HUES6 (cell line): ENCODE measurements at regions not wholly inside any gene's neighbourhood (a gene's known extent, or its start where the extent isn't known, plus 50 kb on each side); places are given as distances from the start of the nearest gene placed in this dataset.
"Not testable (repeated sequence)": the region's sequence is repeated elsewhere in the genome, so short reads cannot be mapped to it uniquely, and the experiment has no call there.

Experiments used
- H3K27ac ChIP-seq: 2 replicates; pipeline ENCODE4 v1.7.0; 2013; ENCODE audit warnings: low read depth, mild to moderate bottlenecking, low read length, inconsistent platforms
- H3K27me3 ChIP-seq: 2 replicates; pipeline ENCODE4 v1.6.1; 2013; ENCODE audit warnings: low read length; ENCODE audit not compliant: control insufficient read depth, insufficient read depth
- H3K36me3 ChIP-seq: 2 replicates; pipeline ENCODE4 v1.6.1; 2013; ENCODE audit warnings: low read length; ENCODE audit not compliant: control insufficient read depth, insufficient read depth
- H3K4me1 ChIP-seq: 2 replicates; pipeline ENCODE4 v1.6.1; 2013; ENCODE audit warnings: low read length; ENCODE audit not compliant: control insufficient read depth, insufficient read depth
- H3K4me3 ChIP-seq: 2 replicates; pipeline ENCODE4 v1.5.1; 2013; ENCODE audit warnings: low read depth, low read length
- H3K9ac ChIP-seq: one replicate; pipeline ENCODE4 v1.6.1; 2013; ENCODE audit warnings: mild to moderate bottlenecking, low read length
- H3K9me3 ChIP-seq: 2 replicates; pipeline ENCODE4 v1.6.1; 2013; ENCODE audit warnings: low read depth, low read length; ENCODE audit not compliant: control insufficient read depth, insufficient read depth

- H3K9ac ChIP-seq = no peak overlapping the region
- H3K9me3 ChIP-seq = no peaks in the 10 kb centered on the region
- no peak overlapping the region for H3K4me3 ChIP-seq
- H3K4me1 ChIP-seq = no peaks in the 10 kb centered on the region
- no peak overlapping the region for H3K27ac ChIP-seq
- H3K36me3 ChIP-seq = no peaks in the 10 kb centered on the region
- no peaks in the 10 kb centered on the region for H3K27me3 ChIP-seq
Observed at GRCh38 chr5:15103864-15104263, 232.3 kb upstream of the ANKH start.

DNA sequence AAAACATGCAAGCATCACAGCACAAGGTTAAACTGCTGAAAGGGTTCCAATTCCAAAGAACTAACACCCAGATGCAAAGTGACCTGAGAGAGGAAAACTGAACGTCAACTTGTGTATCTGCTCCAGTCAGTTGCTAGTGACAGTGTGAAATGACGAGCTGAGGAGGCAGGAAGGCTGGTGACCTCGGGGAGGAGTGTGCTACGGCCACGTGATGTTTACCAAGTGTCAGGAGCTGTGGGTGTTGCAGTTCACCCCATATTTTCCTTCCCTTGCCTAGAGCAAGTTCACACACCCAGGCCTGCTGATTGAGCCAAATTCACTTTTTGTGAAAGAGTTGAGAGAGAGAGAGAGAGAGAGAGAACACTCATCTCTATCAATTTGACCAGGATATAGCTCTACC, 231.6 kb upstream of the ANKH start:
- H3K36me3 ChIP-seq = no peaks in the 10 kb centered on the region
- H3K27me3 ChIP-seq = no peaks in the 10 kb centered on the region
- H3K4me3 ChIP-seq = no peak overlapping the region
- no peak overlapping the region for H3K27ac ChIP-seq
- no peaks in the 10 kb centered on the region for H3K9me3 ChIP-seq
- no peak overlapping the region for H3K9ac ChIP-seq
- H3K4me1 ChIP-seq = no peaks in the 10 kb centered on the region

DNA sequence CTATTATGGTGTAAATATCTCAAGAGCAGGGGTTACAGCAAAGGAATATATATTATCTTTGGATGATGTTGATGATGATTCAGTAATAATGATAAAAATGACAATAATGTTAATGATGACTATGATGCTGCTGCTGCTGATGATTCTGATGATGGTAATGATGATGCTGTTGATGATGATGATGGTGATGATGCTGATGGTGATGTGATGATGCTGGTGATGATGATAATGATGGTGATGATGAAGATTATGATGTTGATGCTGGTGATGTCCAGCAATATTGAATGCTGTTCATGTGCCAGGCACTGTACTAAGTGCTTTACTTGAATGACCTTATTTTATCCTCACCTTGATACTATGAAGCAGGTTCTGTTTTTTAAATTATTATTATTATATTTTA, 226.0 kb upstream of the ANKH start:
- Histone ChIP-seq H3K4me1 (no peaks in the 10 kb centered on the region), H3K9ac (no peak overlapping the region), H3K4me3 (no peak overlapping the region)

DNA sequence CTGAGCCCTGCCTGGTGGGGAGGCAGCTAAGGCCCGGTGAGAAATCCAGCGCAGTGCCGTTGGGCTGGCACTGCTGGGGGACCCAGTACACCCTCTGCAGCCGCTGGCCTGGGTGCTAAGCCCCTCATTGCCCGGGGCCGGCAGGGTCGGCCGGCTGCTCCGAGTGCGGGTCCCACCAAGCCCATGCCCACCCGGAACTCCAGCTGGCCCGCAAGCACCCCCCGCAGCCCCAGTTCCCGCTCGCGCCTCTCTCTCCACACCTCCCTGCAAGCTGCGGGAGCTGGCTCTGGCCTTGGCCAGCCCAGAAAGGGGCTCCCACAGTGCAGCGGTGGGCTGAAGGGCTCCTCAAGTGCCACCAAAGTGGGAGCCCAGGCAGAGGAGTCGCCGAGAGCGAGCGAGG, 225.1 kb upstream of the ANKH start:
- not testable (repeated sequence) for H3K9ac ChIP-seq, H3K4me3 ChIP-seq, H3K4me1 ChIP-seq, H3K27me3 ChIP-seq, H3K9me3 ChIP-seq, H3K36me3 ChIP-seq, H3K27ac ChIP-seq

More for the DNA sequence above, 226.0 kb upstream of the ANKH start:
- H3K27me3 ChIP-seq = no peaks in the 10 kb centered on the region
- H3K27ac ChIP-seq = no peak overlapping the region
- H3K9me3 ChIP-seq = peaks cover 2% of the 10 kb centered on the region; the same call in 1 of the 2 replicates
- H3K36me3 ChIP-seq = no peaks in the 10 kb centered on the region

DNA sequence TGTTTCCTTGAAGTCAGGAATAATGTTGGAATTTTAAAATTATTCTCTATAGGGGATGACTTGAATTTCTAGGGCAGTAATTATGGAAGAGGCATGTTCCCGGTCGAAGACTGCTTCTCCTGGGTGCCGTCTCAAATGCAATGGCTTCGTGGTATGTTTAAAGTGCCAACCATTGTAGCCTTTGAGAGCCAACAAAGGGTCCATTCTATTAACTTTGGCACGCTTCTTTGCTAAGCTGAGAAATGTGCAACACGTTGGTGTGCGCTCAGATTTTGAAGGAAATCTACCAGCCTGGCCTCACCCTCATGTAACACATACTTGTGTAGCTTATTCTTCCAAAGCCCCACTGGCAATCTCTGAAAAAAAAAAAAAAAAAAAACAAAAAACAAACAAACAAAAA, 221.2 kb upstream of the ANKH start:
- no peaks in the 10 kb centered on the region for H3K4me1 ChIP-seq
- H3K4me3 ChIP-seq = no peak overlapping the region
- H3K27ac ChIP-seq = no peak overlapping the region
- H3K9me3 ChIP-seq = peaks cover 2% of the 10 kb centered on the region; the same call in 1 of the 2 replicates
- no peaks in the 10 kb centered on the region for H3K36me3 ChIP-seq
- H3K27me3 ChIP-seq = no peaks in the 10 kb centered on the region
- H3K9ac ChIP-seq = no peak overlapping the region

- Histone ChIP-seq H3K9me3 (peaks cover 4% of the 10 kb centered on the region; the same call in 1 of the 2 replicates), H3K4me3 (no peak overlapping the region), H3K4me1 (no peaks in the 10 kb centered on the region), H3K27me3 (no peaks in the 10 kb centered on the region), H3K27ac (no peak overlapping the region), H3K9ac (no peak overlapping the region), H3K36me3 (no peaks in the 10 kb centered on the region)
Observed at GRCh38 chr5:15085671-15086070, 214.1 kb upstream of the ANKH start.

- Histone ChIP-seq H3K4me3 (no peak overlapping the region), H3K27ac (no peak overlapping the region), H3K9ac (no peak overlapping the region), H3K27me3 (no peaks in the 10 kb centered on the region), H3K9me3 (peaks cover 4% of the 10 kb centered on the region; the same call in 1 of the 2 replicates), H3K36me3 (no peaks in the 10 kb centered on the region), H3K4me1 (no peaks in the 10 kb centered on the region)
Observed at GRCh38 chr5:15082096-15082495, 210.5 kb upstream of the ANKH start.

GRCh38 chr5:15080219-15080618, 208.6 kb upstream of the ANKH start:
- Histone ChIP-seq H3K9me3 (peaks cover 4% of the 10 kb centered on the region; the same call in 1 of the 2 replicates), H3K4me3 (no peak overlapping the region), H3K9ac (no peak overlapping the region), H3K36me3 (no peaks in the 10 kb centered on the region), H3K27me3 (no peaks in the 10 kb centered on the region), H3K27ac (no peak overlapping the region), H3K4me1 (no peaks in the 10 kb centered on the region)

- Histone ChIP-seq H3K4me3 (no peak overlapping the region), H3K9ac (no peak overlapping the region), H3K4me1 (no peaks in the 10 kb centered on the region), H3K27ac (no peak overlapping the region), H3K27me3 (no peaks in the 10 kb centered on the region), H3K9me3 (peaks cover 4% of the 10 kb centered on the region; the same call in 1 of the 2 replicates), H3K36me3 (no peaks in the 10 kb centered on the region)
Observed at GRCh38 chr5:15079566-15079965, 208.0 kb upstream of the ANKH start.

- Histone ChIP-seq H3K9ac (no peak overlapping the region), H3K9me3 (no peaks in the 10 kb centered on the region), H3K4me1 (no peaks in the 10 kb centered on the region), H3K36me3 (no peaks in the 10 kb centered on the region), H3K27ac (no peak overlapping the region), H3K4me3 (no peak overlapping the region), H3K27me3 (no peaks in the 10 kb centered on the region)
Observed at GRCh38 chr5:15074651-15075050, 203.1 kb upstream of the ANKH start.

DNA sequence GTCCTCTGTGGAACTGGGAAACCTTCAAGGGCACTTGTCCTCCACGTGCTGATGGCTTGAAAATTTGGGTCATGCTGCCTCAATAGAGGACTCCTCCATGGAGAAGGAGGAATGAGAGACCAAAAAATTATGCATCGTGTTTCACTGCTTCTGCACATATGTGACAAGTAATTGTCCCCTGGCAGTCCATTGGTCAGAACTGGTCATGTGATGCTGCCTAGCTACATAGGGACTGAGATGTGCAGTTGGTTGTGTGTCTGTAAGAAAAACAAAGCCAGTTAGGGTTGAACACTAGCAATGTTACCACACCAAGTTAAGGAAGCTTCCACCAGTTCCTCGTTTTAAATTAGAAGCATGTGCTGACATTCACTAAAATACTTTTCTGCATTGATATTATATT, 201.9 kb upstream of the ANKH start:
- Histone ChIP-seq H3K27ac (no peak overlapping the region), H3K4me3 (no peak overlapping the region), H3K9me3 (no peaks in the 10 kb centered on the region), H3K9ac (no peak overlapping the region), H3K4me1 (no peaks in the 10 kb centered on the region), H3K36me3 (no peaks in the 10 kb centered on the region), H3K27me3 (no peaks in the 10 kb centered on the region)

GRCh38 chr5:15070907-15071306, 199.3 kb upstream of the ANKH start:
- no peak overlapping the region for H3K27ac ChIP-seq
- no peaks in the 10 kb centered on the region for H3K27me3 ChIP-seq
- H3K36me3 ChIP-seq = no peaks in the 10 kb centered on the region
- H3K4me3 ChIP-seq = no peak overlapping the region
- no peak overlapping the region for H3K9ac ChIP-seq
- no peaks in the 10 kb centered on the region for H3K9me3 ChIP-seq
- H3K4me1 ChIP-seq = no peaks in the 10 kb centered on the region
